ENCODE measurements at regions not wholly inside any gene's neighbourhood (a gene's known extent, or its start where the extent isn't known, plus 50 kb on each side); places are given as distances from the start of the nearest gene placed in this dataset.

GRCh38 chr6:25155211-25155610 is 124.0 kb upstream of the CARMIL1 start (continued):
- TF ChIP-seq CHD7 (IDR thresholded peaks at IDR 0.05; ENCODE audit: insufficient replicate concordance, low read length) (no peak), KDM4A (IDR thresholded peaks at IDR 0.05; ENCODE audit: low read depth, low read length, severe bottlenecking) (no peak), CBX5 (IDR thresholded peaks at IDR 0.05; ENCODE audit: low read depth, low read length) (no peak), YY1 (IDR thresholded peaks at IDR 0.05; ENCODE audit: low read depth, low read length) (no peak), ASH2L (IDR thresholded peaks at IDR 0.05; ENCODE audit: low read length) (no peak), HDAC2 (IDR thresholded peaks at IDR 0.05; ENCODE audit: borderline replicate concordance in 1 of 2, low read depth in 2 of 2, low read length in 2 of 2) (no peak)

Measured in H1 (cell line).